ENCODE measurements at regions not wholly inside any gene's neighbourhood (a gene's known extent, or its start where the extent isn't known, plus 50 kb on each side); places are given as distances from the start of the nearest gene placed in this dataset.

- no peaks in the 10 kb centered on the region for H3K4me1 ChIP-seq (ENCODE audit: control insufficient read depth, extremely low read depth, insufficient read depth, low read length)
- no TSS peak for BruUV-seq (replicated peaks)
- CTCF ChIA-PET = interaction anchor here (0.8 to 3.7 kb wide), 4 partner anchors 11 to 193 kb away, joined by 4 to 28 read pairs (median 10); no protein-coding TSS in a partner anchor
- H3K27me3 ChIP-seq (ENCODE audit: control insufficient read depth in 2 of 2, insufficient read depth in 2 of 2, low read length in 2 of 2) = peaks cover 4% of the 10 kb centered on the region in 2 experiments
- no peak overlapping the region for H3K4me2 ChIP-seq (ENCODE audit: insufficient read depth, low read length)
- H4K20me1 ChIP-seq (replicated peaks; ENCODE audit: control insufficient read depth, extremely low read depth, insufficient read depth, low read length) = no peaks in the 10 kb centered on the region
- TF ChIP-seq MAX (IDR thresholded peaks at IDR 0.05; ENCODE audit: insufficient read depth, insufficient read length) (no peak), JUN (IDR thresholded peaks at IDR 0.05; ENCODE audit: borderline replicate concordance, insufficient read depth, insufficient read length, low read depth) (no peak), MYC (IDR thresholded peaks at IDR 0.05; ENCODE audit: low read depth, low read length) (no peak), FOS (IDR thresholded peaks at IDR 0.05; ENCODE audit: borderline replicate concordance, insufficient read depth, low read length) (no peak), POLR2A (IDR thresholded peaks at IDR 0.05; ENCODE audit: low read depth, low read length) (no peak)
- H3K27ac ChIP-seq (ENCODE audit: insufficient read depth, low read depth, low read length) = no peak overlapping the region
- FAIRE-seq = no peak
- POLR2A ChIA-PET = interaction anchor here (0.6 kb wide), 1 partner anchor 1533 kb away, joined by 3 read pairs; no protein-coding TSS in a partner anchor
- dilution Hi-C loops (cut with MboI; ENCODE audit: extremely low pct_ligation_motif_present, low sequenced_read_pairs) = no loop called here
- intact Hi-C loops (cut with micrococcal nuclease) = no loop called here
- H3K9me3 ChIP-seq (replicated peaks; ENCODE audit: control insufficient read depth, insufficient read depth, low read length) = no peaks in the 10 kb centered on the region
- no peak overlapping the region for H3K9ac ChIP-seq (replicated peaks; ENCODE audit: extremely low read depth, insufficient read depth, low read length)
- H2AFZ ChIP-seq (ENCODE audit: low read depth, low read length) = no peak overlapping the region
- no peaks in the 10 kb centered on the region for H3K79me2 ChIP-seq (ENCODE audit: control insufficient read depth, insufficient read depth, low read length)
- no peak for DNase-seq (ENCODE audit: low read depth, low spot score)
- no peak overlapping the region for H3K4me3 ChIP-seq (replicated peaks in 1 of 3; ENCODE audit: insufficient read depth in 1 of 3, low read depth in 1 of 3, low read length in 3 of 3)
- H3K9me1 ChIP-seq (replicated peaks; ENCODE audit: control insufficient read depth, extremely low read depth, insufficient read depth, low read length) = no peaks in the 10 kb centered on the region
- H3K36me3 ChIP-seq (ENCODE audit: control insufficient read depth in 2 of 2, extremely low read depth in 1 of 2, insufficient read depth in 2 of 2, low read length in 2 of 2) = no peaks in the 10 kb centered on the region
These were observed 111.4 kb downstream of the CCNA1 start for GRCh38 chr13:36543671-36544070.

- Histone ChIP-seq H3K27me3 (ENCODE audit: control insufficient read depth in 2 of 2, insufficient read depth in 2 of 2, low read length in 2 of 2) (peaks cover 2 to 4% of the 10 kb centered on the region in 2 experiments), H3K27ac (ENCODE audit: insufficient read depth, low read depth, low read length) (no peak overlapping the region), H3K4me3 (replicated peaks in 1 of 3; ENCODE audit: insufficient read depth in 1 of 3, low read depth in 1 of 3, low read length in 3 of 3) (no peak overlapping the region), H3K9ac (replicated peaks; ENCODE audit: extremely low read depth, insufficient read depth, low read length) (no peak overlapping the region), H3K9me3 (replicated peaks; ENCODE audit: control insufficient read depth, insufficient read depth, low read length) (no peaks in the 10 kb centered on the region), H3K79me2 (ENCODE audit: control insufficient read depth, insufficient read depth, low read length) (no peaks in the 10 kb centered on the region), H3K4me2 (ENCODE audit: insufficient read depth, low read length) (no peak overlapping the region), H2AFZ (ENCODE audit: low read depth, low read length) (no peak overlapping the region), H3K4me1 (ENCODE audit: control insufficient read depth, extremely low read depth, insufficient read depth, low read length) (no peaks in the 10 kb centered on the region), H4K20me1 (replicated peaks; ENCODE audit: control insufficient read depth, extremely low read depth, insufficient read depth, low read length) (no peaks in the 10 kb centered on the region), H3K36me3 (ENCODE audit: control insufficient read depth in 2 of 2, extremely low read depth in 1 of 2, insufficient read depth in 2 of 2, low read length in 2 of 2) (no peaks in the 10 kb centered on the region), H3K9me1 (replicated peaks; ENCODE audit: control insufficient read depth, extremely low read depth, insufficient read depth, low read length) (no peaks in the 10 kb centered on the region)
- intact Hi-C loops (cut with micrococcal nuclease) (no loop called here), dilution Hi-C loops (cut with MboI; ENCODE audit: extremely low pct_ligation_motif_present, low sequenced_read_pairs) (no loop called here)
- ChIA-PET CTCF (no interaction called here), POLR2A (no interaction called here)
- no TSS peak for BruUV-seq (replicated peaks)
- TF ChIP-seq EZH2 (IDR thresholded peaks at IDR 0.05; ENCODE audit: borderline replicate concordance, low read depth, low read length, severe bottlenecking) = no peak
- TF ChIP-seq POLR2A (IDR thresholded peaks at IDR 0.05; ENCODE audit: low read depth, low read length) = no peak
- no peak for TF ChIP-seq MYC (IDR thresholded peaks at IDR 0.05; ENCODE audit: low read depth, low read length)
- TF ChIP-seq FOS (IDR thresholded peaks at IDR 0.05; ENCODE audit: borderline replicate concordance, insufficient read depth, low read length) = no peak
- no peak for TF ChIP-seq GATA2 (IDR thresholded peaks at IDR 0.05; ENCODE audit: insufficient read depth, insufficient read length, low read depth, low read length)
- no peak for TF ChIP-seq JUN (IDR thresholded peaks at IDR 0.05; ENCODE audit: borderline replicate concordance, insufficient read depth, insufficient read length, low read depth)
- TF ChIP-seq POLR2AphosphoS5 (IDR thresholded peaks at IDR 0.05; ENCODE audit: insufficient read depth, low read depth, low read length) = no peak
- TF ChIP-seq CTCF (IDR thresholded peaks at IDR 0.05; ENCODE audit: extremely low read depth in 1 of 2, insufficient read depth in 1 of 2, low read depth in 1 of 2, low read length in 2 of 2) = no peak
- DNase-seq (ENCODE audit: low read depth, low spot score) = no peak
- FAIRE-seq = no peak
These were observed 115.8 kb downstream of the CCNA1 start for GRCh38 chr13:36548129-36548528.
